Gastroesophageal sphincter (tissue), 4 donors: ENCODE measurements at regions not wholly inside any gene's neighbourhood (a gene's known extent, or its start where the extent isn't known, plus 50 kb on each side); places are given as distances from the start of the nearest gene placed in this dataset.

ENCODE experiments used
- small RNA-seq, 4 donors: library from RNA; depleted of rRNA; stranded (forward); fragments of <200 nt; gene quantifications; one replicate each; pipeline ENCODE3, GENCODE V24; 2016

Small RNAs in the stretch of these regions (small RNA-seq; reads per million reads assigned to genes)
- gene AC108145.1 (0 reads per million in 4 donors), gene HSBP1P2 (0 reads per million in 4 donors), gene RNU6-205P (0 reads per million in 4 donors)
